DMS79 (cell line): ENCODE measurements at regions not wholly inside any gene's neighbourhood (a gene's known extent, or its start where the extent isn't known, plus 50 kb on each side); places are given as distances from the start of the nearest gene placed in this dataset.

Experiments used
- DNase-seq: peaks from one replicate; lab custom pipeline; 2025; lab: John Stamatoyannopoulos, UW

DNA sequence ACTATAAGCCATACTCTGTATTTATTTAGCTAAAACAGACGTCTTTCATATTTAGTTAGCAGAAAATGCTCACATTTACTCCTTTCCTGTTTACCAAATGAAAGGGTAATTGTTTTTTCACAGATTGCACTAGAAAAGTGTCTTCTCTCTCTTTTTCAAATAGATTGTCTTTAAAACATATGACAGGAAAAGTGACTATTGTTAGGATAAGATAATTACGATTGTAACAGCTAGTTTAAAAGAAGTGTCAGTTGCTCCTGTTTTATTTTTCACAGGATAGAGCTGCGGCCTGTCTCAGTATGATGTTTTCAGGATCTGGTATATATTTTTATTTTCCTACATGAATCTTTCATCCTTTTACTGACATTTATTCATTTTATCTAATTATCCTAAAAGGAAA, 353.5 kb downstream of the FBXO8 start:
- DNase-seq = no peak

- no peak for DNase-seq
Observed at GRCh38 chr4:173924561-173924960, 358.9 kb downstream of the FBXO8 start.

DNA sequence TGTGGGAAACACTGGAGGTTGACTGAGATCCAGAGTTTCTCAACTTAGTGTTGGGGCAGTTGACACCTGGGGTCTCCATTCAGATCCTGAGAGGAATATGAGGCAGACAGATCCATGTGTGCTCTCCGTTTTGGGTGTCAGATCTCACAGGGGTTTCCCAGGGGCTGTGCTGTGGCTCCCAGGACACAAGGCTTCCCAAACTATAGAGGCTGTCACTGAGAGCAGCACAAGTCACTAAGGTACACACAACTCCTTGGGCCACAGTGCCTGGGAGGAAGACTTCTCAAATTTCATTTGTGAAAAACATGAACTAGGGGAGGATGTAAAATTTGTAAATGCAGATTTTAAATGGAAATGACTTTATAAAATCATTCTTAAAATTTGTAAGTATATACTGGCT, 363.6 kb downstream of the FBXO8 start:
- no peak for DNase-seq

GRCh38 chr4:173919196-173919595, 364.3 kb downstream of the FBXO8 start:
- no peak for DNase-seq

GRCh38 chr4:173917255-173917960, 366.1 kb downstream of the FBXO8 start:
- no peak for DNase-seq

DNA sequence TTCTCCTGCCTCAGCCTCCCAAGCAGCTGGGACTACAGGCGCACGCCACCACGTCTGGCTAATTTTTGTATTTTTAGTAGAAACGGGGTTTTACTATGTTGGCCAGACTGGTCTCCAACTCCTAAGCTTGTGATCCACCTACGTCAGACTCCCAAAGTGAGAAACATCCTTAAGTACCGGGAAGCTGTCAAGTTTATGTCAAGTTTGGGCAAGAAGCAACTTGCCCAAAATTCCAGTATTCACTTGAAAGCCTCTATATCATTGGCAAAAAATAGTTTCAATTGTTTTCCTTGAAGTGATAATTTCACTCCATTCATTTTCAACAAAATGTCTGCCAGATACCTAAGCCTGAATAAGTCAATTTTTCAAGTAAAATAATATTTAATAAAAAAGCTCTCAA, 370.0 kb downstream of the FBXO8 start:
- no peak for DNase-seq

- no peak for DNase-seq
Observed at GRCh38 chr4:173912384-173912783, 371.1 kb downstream of the FBXO8 start.

- no peak for DNase-seq
Observed at GRCh38 chr4:173910891-173911290, 372.6 kb downstream of the FBXO8 start.

DNA sequence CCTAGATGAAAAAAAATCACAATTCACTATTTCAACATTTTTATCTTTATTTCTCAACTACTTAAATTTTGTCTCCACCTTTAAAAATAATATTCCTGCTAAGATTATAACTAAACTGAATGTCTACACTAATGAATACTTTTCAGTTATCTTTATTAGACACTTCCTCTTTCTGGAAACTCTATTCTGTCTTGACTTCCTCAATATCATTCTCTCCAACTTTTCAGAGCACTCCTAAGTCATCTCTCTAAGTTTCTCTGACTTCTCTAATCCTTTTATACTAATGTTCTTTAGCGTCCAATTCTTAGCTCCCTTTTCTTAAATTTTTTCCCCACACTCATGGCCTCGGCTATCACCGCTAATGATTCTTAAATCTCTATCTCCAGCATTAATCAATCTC, 374.2 kb downstream of the FBXO8 start:
- no peak for DNase-seq

GRCh38 chr4:173899813-173900212, 369.8 kb upstream of the HAND2 start:
- DNase-seq = no peak

DNA sequence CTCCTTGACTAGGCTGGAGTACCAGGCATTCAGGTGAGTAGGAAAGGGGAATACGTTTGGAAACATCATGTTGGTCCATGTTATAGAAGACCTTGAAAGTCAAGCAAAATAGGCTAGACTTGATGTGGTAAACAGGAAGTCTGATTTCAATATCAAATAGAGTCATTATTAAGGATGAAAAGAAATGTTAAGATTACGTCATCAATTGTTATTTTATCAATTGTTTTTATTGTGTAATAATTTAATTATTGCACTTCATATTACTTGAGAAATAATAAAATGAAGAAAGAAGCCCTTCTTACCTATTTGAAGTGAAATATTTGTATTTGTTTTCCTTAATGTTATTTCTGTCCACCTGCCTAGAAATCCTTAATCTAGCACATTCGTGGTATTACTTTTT, 361.0 kb upstream of the HAND2 start:
- no peak for DNase-seq

DNA sequence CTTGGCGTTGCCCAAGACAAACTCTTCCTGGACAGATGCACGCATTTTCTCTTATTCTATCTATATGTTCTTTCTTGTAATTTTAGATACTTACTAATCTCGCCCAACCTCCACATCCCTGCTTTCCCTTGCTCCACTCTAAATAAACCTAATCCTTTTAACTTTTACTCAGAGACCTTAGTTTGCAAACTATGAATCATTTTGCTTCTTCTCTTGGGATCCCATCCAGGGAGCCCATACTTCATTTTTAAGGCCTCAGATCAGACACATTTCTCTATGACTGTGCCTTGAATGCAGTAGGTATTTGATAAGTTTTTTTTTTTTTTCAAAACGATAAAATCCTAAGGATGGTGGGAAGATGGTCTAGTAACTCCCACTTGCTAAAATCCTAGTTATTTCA, 353.8 kb upstream of the HAND2 start:
- no peak for DNase-seq

DNA sequence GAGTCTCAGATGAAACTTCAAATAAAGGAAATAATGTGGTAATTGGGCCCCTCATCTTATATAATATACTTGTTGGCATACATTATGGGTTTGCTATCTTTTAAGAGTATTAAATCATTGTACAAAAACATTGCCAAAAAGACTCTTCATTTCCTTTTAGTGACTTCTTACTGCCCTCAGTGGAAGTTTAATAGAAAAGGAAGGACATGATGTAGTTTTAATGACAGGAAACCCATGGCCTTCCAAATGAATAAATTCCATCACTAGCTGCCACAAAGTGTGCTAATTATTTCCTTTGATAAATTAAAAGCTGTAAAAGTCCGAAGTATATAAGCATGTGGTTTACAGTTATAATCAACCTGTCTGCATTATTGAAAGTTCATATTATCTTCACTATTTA, 350.9 kb upstream of the HAND2 start:
- no peak for DNase-seq

- DNase-seq = no peak
Observed at GRCh38 chr4:173879509-173879908, 349.5 kb upstream of the HAND2 start.

DNA sequence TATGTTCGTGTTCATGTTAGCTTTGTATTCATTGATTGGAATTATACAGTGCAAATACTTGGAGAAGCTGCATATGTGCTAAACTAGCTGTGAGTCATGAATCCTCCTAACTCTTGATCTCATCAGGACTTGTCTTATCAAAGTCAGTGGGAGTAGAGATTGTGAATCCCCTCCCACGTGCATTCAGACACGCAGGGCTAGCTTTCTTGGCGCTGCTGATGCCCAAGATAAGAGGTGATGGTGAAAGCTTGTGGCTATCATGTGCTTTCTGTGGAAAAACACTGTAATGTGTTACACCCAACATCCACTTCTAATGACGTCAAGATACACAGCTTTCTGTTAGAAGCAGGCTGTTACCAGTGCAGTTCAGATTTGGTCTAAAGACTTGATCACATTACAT, 348.7 kb upstream of the HAND2 start:
- no peak for DNase-seq

- no peak for DNase-seq
Observed at GRCh38 chr4:173871643-173872042, 341.6 kb upstream of the HAND2 start.

DNA sequence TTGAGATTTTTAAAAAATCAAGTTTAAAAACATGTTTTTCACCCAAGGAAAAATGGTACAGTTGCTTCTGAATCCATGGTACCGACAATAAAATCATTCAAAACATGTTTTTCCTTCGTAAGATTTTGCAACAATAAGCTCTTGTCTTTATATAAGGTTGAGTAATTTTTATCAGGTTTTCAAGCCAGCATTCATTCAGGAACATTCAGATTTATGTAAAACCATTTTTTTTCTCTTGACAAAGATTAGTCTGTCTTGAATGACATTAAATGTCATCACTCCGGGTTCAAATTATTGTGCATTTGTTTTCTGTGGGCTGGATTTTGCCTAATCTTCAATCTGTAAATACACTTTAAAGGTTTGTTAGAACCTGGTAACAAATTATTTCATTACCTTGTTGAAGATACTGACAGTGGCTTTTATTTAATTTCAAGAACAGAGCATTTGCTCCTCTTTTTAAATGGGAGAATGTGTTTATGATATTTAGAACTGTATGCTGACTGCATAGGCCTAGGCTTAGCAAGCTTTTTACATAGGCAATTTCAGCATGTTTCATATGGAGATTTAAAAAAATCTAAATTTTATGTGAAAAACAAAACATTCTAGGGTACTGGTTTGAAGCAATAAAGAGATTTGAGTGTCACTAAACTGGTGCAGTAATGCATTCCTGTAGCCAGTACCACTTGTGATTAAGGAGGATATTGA, 336.4 kb upstream of the HAND2 start:
- no peak for DNase-seq

DNA sequence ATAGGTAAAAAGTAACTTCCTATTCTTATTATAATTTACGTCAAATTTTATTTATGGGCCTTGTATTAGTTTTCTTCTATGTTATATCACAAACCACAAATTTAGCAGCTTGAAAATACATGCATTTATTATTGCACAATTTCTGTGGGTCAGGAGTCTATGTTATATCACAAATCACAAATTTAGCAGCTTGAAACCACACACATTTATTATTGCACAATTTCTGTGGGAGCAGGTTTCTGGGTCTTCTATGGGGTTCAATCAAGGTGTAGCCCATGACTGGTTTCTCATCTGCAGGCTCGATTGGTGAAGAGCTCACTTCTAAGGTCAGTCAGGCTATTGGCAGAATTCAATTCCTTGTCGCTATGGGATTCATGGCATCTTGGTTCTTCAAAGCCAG, 332.7 kb upstream of the HAND2 start:
- no peak for DNase-seq

DNA sequence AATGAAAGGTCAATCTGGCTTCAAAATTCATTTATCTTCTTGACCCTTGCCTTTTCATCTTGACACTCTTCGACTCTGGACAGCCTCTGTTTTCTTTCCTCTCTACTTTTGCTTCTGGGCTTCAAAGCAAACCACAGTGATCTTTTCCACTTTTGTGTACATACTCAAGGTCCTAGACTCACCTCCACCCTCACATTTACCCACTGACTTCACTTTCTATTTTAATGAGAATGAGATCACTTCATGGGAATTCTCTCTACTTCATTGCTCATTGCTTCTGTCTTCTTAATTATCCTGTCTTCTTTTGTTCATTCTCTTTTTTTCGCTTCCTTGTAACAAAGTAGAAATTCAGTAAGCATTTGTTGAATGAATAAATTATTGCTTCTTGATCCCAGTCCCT, 330.1 kb upstream of the HAND2 start:
- DNase-seq = no peak

DNA sequence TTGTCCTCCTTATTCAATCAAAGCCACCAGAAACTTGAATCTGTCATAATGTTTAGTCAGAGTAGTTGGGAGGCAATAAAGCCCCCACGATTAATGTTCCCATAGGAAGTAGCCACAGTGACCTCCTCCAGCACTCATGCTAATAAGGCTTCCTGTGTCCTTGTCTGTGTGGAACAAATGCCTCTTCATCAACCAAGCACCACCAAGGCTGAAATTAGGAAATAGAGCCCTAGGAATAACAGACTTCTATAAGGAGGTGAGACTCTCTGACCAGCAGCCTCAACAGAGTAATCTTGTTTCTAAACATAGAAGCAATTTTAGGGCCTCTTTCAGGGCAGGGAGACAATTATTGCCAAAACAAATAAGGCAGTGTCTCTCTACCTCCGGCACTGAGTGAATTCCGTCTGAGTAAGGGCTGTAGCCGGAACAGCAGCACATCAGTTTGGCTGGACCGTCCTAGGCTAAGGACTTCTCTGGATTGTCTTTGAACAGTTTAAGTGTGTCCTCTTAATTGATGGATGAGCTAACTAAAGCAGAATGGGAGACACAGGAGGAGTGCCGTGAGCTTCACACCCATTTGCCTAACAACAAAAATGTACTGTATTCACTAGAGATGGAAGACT, 329.2 kb upstream of the HAND2 start:
- DNase-seq = no peak

DNA sequence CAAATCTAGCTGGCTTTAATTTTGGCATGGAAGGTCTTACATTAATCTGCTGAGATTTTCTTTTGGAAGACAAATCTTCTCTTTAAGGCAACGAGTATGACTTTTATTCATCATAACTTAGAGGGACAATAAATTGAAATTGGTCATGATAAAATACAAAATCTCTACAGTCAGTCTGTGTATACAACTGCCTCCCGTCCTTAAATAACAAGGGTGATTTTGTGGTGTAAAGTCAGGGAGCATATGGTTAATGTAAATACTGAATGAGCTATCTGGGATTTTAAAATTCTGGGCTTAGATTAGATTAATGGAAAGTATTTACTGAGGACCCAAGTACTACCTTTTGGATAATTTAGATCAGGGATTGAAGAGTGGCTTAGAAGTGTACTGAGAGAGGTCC, 328.4 kb upstream of the HAND2 start:
- DNase-seq = no peak

GRCh38 chr4:173857828-173858227, 327.8 kb upstream of the HAND2 start:
- DNase-seq = no peak

GRCh38 chr4:173855015-173855414, 325.0 kb upstream of the HAND2 start:
- DNase-seq = no peak

GRCh38 chr4:173852775-173853174, 322.7 kb upstream of the HAND2 start:
- DNase-seq = no peak
